ENCODE measurements at regions not wholly inside any gene's neighbourhood (a gene's known extent, or its start where the extent isn't known, plus 50 kb on each side); places are given as distances from the start of the nearest gene placed in this dataset.
"Not testable (repeated sequence)": the region's sequence is repeated elsewhere in the genome, so short reads cannot be mapped to it uniquely, and the experiment has no call there.

DNA sequence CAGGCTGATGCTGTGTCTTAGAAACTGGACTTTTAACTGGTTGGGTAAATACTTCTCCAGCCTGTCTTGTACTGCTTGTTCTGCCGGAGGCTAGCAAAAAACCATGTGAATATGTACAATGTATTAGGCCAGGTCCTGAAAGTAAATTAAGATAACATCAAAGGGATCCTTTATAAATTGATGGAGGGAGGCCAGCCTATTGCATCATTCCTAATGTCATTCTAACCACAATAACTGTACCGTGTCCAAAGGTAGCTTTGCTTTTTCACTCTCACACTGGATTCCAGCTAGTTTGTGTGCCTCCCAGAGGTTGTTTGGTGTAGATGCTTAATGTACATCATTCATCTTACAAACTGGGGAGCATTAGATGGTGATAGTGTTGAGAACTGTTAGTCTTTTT, 91.2 kb upstream of the SEM1 start:
- intact Hi-C loops (cut with DNase I), result no loop called here
- TF ChIP-seq POLR2A (IDR thresholded peaks at IDR 0.05), result no peak
- TF ChIP-seq, protein P1, sequence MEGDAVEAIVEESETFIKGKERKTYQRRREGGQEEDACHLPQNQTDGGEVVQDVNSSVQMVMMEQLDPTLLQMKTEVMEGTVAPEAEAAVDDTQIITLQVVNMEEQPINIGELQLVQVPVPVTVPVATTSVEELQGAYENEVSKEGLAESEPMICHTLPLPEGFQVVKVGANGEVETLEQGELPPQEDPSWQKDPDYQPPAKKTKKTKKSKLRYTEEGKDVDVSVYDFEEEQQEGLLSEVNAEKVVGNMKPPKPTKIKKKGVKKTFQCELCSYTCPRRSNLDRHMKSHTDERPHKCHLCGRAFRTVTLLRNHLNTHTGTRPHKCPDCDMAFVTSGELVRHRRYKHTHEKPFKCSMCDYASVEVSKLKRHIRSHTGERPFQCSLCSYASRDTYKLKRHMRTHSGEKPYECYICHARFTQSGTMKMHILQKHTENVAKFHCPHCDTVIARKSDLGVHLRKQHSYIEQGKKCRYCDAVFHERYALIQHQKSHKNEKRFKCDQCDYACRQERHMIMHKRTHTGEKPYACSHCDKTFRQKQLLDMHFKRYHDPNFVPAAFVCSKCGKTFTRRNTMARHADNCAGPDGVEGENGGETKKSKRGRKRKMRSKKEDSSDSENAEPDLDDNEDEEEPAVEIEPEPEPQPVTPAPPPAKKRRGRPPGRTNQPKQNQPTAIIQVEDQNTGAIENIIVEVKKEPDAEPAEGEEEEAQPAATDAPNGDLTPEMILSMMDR (IDR thresholded peaks at IDR 0.05), result peak; percentile 30 to 57 (median 43)
- no peaks in the 10 kb centered on the region for H3K36me3 ChIP-seq
- H3K4me1 ChIP-seq, result peaks cover 0 to 14% (median 0%) of the 10 kb centered on the region in 4 donors
- peak; percentile 81 to 99 (median 96) for ATAC-seq
- no peaks in the 10 kb centered on the region for H3K27me3 ChIP-seq
- H3K9me3 ChIP-seq, result no peaks in the 10 kb centered on the region
- WGBS (ENCODE audit: insufficient coverage, low coverage, low lambda C conversion rate, missing lambda C conversion rate), result 15% methylated on average over 2 of the region's 2 CpGs
- DNase-seq, result peak in 1 of 3 donors; percentile 43
- no peak overlapping the region for H3K4me3 ChIP-seq
- H3K27ac ChIP-seq, result no peak overlapping the region

DNA sequence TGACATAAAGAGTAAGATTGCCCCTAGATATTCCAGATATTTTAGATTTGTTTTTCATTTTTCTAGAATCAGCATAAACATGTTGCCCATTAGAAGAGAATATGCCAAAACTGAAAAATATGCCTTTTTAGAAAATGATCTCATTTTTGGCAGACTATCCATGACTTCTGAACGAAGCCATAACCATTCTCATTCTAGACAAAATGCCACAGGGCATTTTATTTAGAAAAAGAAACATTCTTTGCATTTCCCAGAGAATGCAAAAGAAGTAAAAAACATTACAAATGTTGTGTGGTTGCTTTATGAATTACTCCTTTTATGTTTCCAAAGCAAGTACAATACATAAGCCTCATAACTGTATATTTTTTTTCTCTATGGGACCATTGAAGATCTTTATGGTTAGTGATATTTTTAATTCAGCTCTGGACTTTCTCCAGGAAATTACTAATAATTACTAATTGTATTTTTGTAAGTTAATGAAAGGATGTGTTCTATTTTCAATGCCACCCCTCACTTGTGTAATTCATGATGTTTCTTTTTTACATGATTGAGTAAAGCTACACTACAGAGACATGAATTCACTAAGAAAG, 109.6 kb upstream of the SEM1 start:
- no peak overlapping the region for H3K27ac ChIP-seq
- intact Hi-C loops (cut with DNase I), result no loop called here
- WGBS (ENCODE audit: insufficient coverage, low coverage, low lambda C conversion rate, missing lambda C conversion rate), result 28% methylated on average over 1 of the region's 1 CpG

GRCh38 chr7:96821131-96821530, 111.5 kb upstream of the SEM1 start:
- H3K36me3 ChIP-seq; H3K4me3 ChIP-seq; DNase-seq; H3K27me3 ChIP-seq; H3K4me1 ChIP-seq; intact Hi-C loops (cut with DNase I); ATAC-seq; H3K9me3 ChIP-seq; H3K27ac ChIP-seq: not testable (repeated sequence)
- WGBS (ENCODE audit: insufficient coverage, low coverage, low lambda C conversion rate, missing lambda C conversion rate), result 100% methylated on average over 1 of the region's 1 CpG

More for the DNA sequence above, 109.6 kb upstream of the SEM1 start:
- TF ChIP-seq POLR2A (IDR thresholded peaks at IDR 0.05), result no peak
- TF ChIP-seq, protein P1 (IDR thresholded peaks at IDR 0.05), result no peak
- H3K4me3 ChIP-seq, result no peak overlapping the region
- H3K36me3 ChIP-seq, result no peaks in the 10 kb centered on the region
- no peak for DNase-seq
- H3K9me3 ChIP-seq, result no peaks in the 10 kb centered on the region
- no peaks in the 10 kb centered on the region for H3K27me3 ChIP-seq
- no peaks in the 10 kb centered on the region for H3K4me1 ChIP-seq
- ATAC-seq, result no peak

- Histone ChIP-seq H3K4me1 (no peaks in the 10 kb centered on the region), H3K36me3 (no peaks in the 10 kb centered on the region), H3K27me3 (no peaks in the 10 kb centered on the region), H3K9me3 (no peaks in the 10 kb centered on the region), H3K27ac (no peak overlapping the region), H3K4me3 (no peak overlapping the region)
- ATAC-seq, result no peak
- 60% methylated on average over 2 of the region's 2 CpGs for WGBS (ENCODE audit: insufficient coverage, low coverage, low lambda C conversion rate, missing lambda C conversion rate)
- DNase-seq, result no peak
- intact Hi-C loops (cut with DNase I), result no loop called here
- TF ChIP-seq, protein P1 (IDR thresholded peaks at IDR 0.05), result no peak
- TF ChIP-seq POLR2A (IDR thresholded peaks at IDR 0.05), result no peak
These were observed 113.2 kb upstream of the SEM1 start for GRCh38 chr7:96822824-96823223.

- intact Hi-C loops (cut with DNase I), result no loop called here
- no peak for DNase-seq
- Histone ChIP-seq H3K9me3 (no peaks in the 10 kb centered on the region), H3K27ac (no peak overlapping the region), H3K36me3 (no peaks in the 10 kb centered on the region), H3K27me3 (no peaks in the 10 kb centered on the region), H3K4me3 (no peak overlapping the region), H3K4me1 (no peaks in the 10 kb centered on the region)
- TF ChIP-seq, protein P1 (IDR thresholded peaks at IDR 0.05), result no peak
- TF ChIP-seq POLR2A (IDR thresholded peaks at IDR 0.05), result no peak
- ATAC-seq, result no peak
- WGBS (ENCODE audit: insufficient coverage, low coverage, low lambda C conversion rate, missing lambda C conversion rate), result 60% methylated on average over 4 of the region's 4 CpGs
These were observed 113.6 kb upstream of the SEM1 start for GRCh38 chr7:96823274-96823673.

Data from right lobe of liver (tissue), 6 donors.